GM12864 (cell line): ENCODE measurements at regions not wholly inside any gene's neighbourhood (a gene's known extent, or its start where the extent isn't known, plus 50 kb on each side); places are given as distances from the start of the nearest gene placed in this dataset.

Experiments
- DNase-seq: peaks from one replicate; pipeline ENCODE4 v3.0.0-alpha.2; 2011; ENCODE audit warnings: low read depth
- H3K4me3 ChIP-seq: 2 replicates; pipeline ENCODE4 v1.5.1; 2011; ENCODE audit warnings: mild to moderate bottlenecking, low read depth, low read length, control low read depth
- CTCF ChIP-seq: IDR thresholded peaks from 2 replicates; pipeline ENCODE4 v1.5.1; 2011; ENCODE audit warnings: low read depth, mild to moderate bottlenecking, moderate library complexity, low read length, control low read depth, inconsistent platforms; ENCODE audit errors: missing control alignments

GRCh38 chr6:133070410-133071043, 170.6 kb upstream of the EYA4 start:
- TF ChIP-seq CTCF, result no peak
- H3K4me3 ChIP-seq, result no peak overlapping the region
- no peak for DNase-seq

GRCh38 chr6:133079901-133080300, 161.3 kb upstream of the EYA4 start:
- TF ChIP-seq CTCF, result no peak
- H3K4me3 ChIP-seq, result no peak overlapping the region
- no peak for DNase-seq

GRCh38 chr6:133083248-133083967, 157.7 kb upstream of the EYA4 start:
- no peak for TF ChIP-seq CTCF

GRCh38 chr6:133085471-133085870, 155.7 kb upstream of the EYA4 start:
- TF ChIP-seq CTCF, result no peak
- H3K4me3 ChIP-seq, result no peak overlapping the region
- no peak for DNase-seq

More at GRCh38 chr6:133083248-133083967, 157.7 kb upstream of the EYA4 start:
- DNase-seq, result no peak
- no peak overlapping the region for H3K4me3 ChIP-seq

- DNase-seq, result no peak
Measured at GRCh38 chr6:133085896-133086295, 155.3 kb upstream of the EYA4 start.

GRCh38 chr6:133088931-133089695, 152.0 kb upstream of the EYA4 start:
- DNase-seq, result no peak
- TF ChIP-seq CTCF, result no peak
- no peak overlapping the region for H3K4me3 ChIP-seq

More at GRCh38 chr6:133085896-133086295, 155.3 kb upstream of the EYA4 start:
- H3K4me3 ChIP-seq, result no peak overlapping the region
- no peak for TF ChIP-seq CTCF
